Loucy (cell line): ENCODE measurements at regions not wholly inside any gene's neighbourhood (a gene's known extent, or its start where the extent isn't known, plus 50 kb on each side); places are given as distances from the start of the nearest gene placed in this dataset.

ENCODE experiments used
- H2AFZ ChIP-seq: fragments of 200-600 bp; sonication (generic); 2 replicates; pipeline ENCODE4 v1.6.0; 2016; ENCODE audit warnings: antibody characterized with exemption, mild to moderate bottlenecking, low read length, moderate library complexity
- H3F3A ChIP-seq: fragments of 200-600 bp; 2 replicates; pipeline ENCODE4 v1.6.0; 2016; ENCODE audit warnings: antibody characterized with exemption, low read depth, mild to moderate bottlenecking
- H3K27me3 ChIP-seq: fragments of 200-600 bp; sonication (generic); 2 replicates; pipeline ENCODE4 v1.6.1; 2014; ENCODE audit warnings: low read length, mild to moderate bottlenecking; ENCODE audit not compliant: insufficient read depth, poor library complexity, severe bottlenecking
- H3K36me3 ChIP-seq: fragments of 200-600 bp; sonication (generic); 2 replicates; pipeline ENCODE4 v1.6.1; 2016; ENCODE audit warnings: low read length; ENCODE audit not compliant: insufficient read depth
- H3K4me1 ChIP-seq: fragments of 200-600 bp; sonication (generic); 2 replicates; pipeline ENCODE4 v1.5.1; 2014; ENCODE audit warnings: low read length, mild to moderate bottlenecking; ENCODE audit not compliant: insufficient read depth, poor library complexity, severe bottlenecking
- H3K4me2 ChIP-seq: fragments of 200-600 bp; sonication (generic); 2 replicates; pipeline ENCODE4 v1.6.0; 2014; ENCODE audit warnings: antibody characterized with exemption, low read length, low read depth, mild to moderate bottlenecking; ENCODE audit not compliant: poor library complexity, severe bottlenecking
- H3K4me3 ChIP-seq: fragments of 200-600 bp; sonication (generic); 2 replicates; pipeline ENCODE4 v1.5.1; 2014; ENCODE audit warnings: low read length, mild to moderate bottlenecking, mixed read lengths; ENCODE audit not compliant: poor library complexity, severe bottlenecking
- H3K79me2 ChIP-seq: fragments of 200-600 bp; sonication (generic); 2 replicates; pipeline ENCODE4 v1.6.1; 2014; ENCODE audit warnings: low read length; ENCODE audit not compliant: insufficient read depth
- H3K9ac ChIP-seq: fragments of 200-600 bp; sonication (generic); 2 replicates; pipeline ENCODE4 v1.6.0; 2014; ENCODE audit warnings: mild to moderate bottlenecking, low read depth, low read length, moderate library complexity; ENCODE audit not compliant: poor library complexity, severe bottlenecking
- H3K9me2 ChIP-seq: fragments of 200-600 bp; sonication (generic); replicated peaks from 2 replicates; pipeline ENCODE4 v1.6.1; 2016; ENCODE audit warnings: low read depth, low read length, mixed read lengths
- H3K9me3 ChIP-seq: fragments of 200-600 bp; sonication (generic); 2 replicates; pipeline ENCODE4 v1.6.1; 2014; ENCODE audit warnings: mild to moderate bottlenecking, antibody characterized with exemption, low read length, low read depth; ENCODE audit not compliant: insufficient read depth
- H4K20me1 ChIP-seq: fragments of 200-600 bp; sonication (generic); 2 replicates; pipeline ENCODE4 v1.6.0; 2014; ENCODE audit warnings: antibody characterized with exemption, low read length, mild to moderate bottlenecking; ENCODE audit not compliant: insufficient read depth, poor library complexity, severe bottlenecking
- EZH2phosphoT487 ChIP-seq: fragments of 200-600 bp; IDR thresholded peaks from 2 replicates; pipeline ENCODE4 v1.6.1; 2018; ENCODE audit warnings: antibody characterized with exemption, mild to moderate bottlenecking, moderate library complexity, borderline replicate concordance
- TF ChIP-seq, protein P1 (sequence below): fragments of 200-600 bp; sonication (generic); conservative IDR thresholded peaks from 2 replicates; pipeline ENCODE4 v1.5.1; 2014; ENCODE audit warnings: mild to moderate bottlenecking, antibody characterized with exemption, low read length

DNA sequence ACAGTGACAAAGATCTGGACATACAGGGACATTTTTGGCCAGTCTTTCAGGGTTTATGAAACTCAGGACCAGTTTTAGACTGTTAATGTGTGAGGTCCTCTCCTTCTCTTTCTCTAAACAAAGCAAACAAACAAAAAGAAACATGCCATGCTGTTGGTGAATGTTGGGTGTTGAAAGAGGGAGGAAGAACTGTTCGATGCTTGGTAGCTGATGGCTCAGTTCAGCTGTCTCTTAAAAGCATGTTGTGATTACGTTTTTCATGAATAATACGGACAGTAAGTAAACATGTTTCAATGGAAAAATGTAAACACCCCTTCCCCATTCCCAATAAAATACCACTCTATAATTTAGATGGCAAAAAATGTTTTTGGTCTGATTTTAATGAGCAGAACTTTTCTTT is 219.1 kb downstream of the SEC23IP start:
- H3K4me2 ChIP-seq: no peak overlapping the region
- H3K9me2 ChIP-seq: no peaks in the 10 kb centered on the region
- no peaks in the 10 kb centered on the region for H3K9me3 ChIP-seq
- H2AFZ ChIP-seq: no peak overlapping the region
- TF ChIP-seq, protein P1, sequence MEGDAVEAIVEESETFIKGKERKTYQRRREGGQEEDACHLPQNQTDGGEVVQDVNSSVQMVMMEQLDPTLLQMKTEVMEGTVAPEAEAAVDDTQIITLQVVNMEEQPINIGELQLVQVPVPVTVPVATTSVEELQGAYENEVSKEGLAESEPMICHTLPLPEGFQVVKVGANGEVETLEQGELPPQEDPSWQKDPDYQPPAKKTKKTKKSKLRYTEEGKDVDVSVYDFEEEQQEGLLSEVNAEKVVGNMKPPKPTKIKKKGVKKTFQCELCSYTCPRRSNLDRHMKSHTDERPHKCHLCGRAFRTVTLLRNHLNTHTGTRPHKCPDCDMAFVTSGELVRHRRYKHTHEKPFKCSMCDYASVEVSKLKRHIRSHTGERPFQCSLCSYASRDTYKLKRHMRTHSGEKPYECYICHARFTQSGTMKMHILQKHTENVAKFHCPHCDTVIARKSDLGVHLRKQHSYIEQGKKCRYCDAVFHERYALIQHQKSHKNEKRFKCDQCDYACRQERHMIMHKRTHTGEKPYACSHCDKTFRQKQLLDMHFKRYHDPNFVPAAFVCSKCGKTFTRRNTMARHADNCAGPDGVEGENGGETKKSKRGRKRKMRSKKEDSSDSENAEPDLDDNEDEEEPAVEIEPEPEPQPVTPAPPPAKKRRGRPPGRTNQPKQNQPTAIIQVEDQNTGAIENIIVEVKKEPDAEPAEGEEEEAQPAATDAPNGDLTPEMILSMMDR: no peak
- TF ChIP-seq EZH2phosphoT487: no peak
- no peak overlapping the region for H3K4me3 ChIP-seq
- H3K27me3 ChIP-seq: no peaks in the 10 kb centered on the region
- H3K9ac ChIP-seq: no peak overlapping the region
- no peaks in the 10 kb centered on the region for H3F3A ChIP-seq
- H4K20me1 ChIP-seq: no peaks in the 10 kb centered on the region
- H3K36me3 ChIP-seq: no peaks in the 10 kb centered on the region
- H3K79me2 ChIP-seq: no peaks in the 10 kb centered on the region
- peaks cover 1% of the 10 kb centered on the region for H3K4me1 ChIP-seq

DNA sequence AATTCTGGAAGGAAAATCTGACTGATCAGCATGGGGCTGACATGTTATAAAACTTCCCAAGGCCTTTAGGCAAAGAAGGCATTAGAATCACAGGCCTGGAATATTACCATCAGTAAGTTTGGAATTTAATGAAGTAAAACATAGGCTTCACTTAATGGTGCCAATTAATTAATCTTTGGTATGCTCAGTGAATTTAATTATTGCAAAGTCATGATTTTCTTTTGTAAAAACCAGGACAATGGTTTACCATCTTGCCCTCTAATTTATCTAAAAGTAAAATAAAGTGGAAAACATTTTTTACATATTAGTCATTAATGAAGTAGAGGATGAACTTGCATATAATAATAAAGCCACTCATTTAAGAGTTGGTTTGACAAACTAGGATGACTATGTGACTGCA is 220.3 kb downstream of the SEC23IP start:
- H2AFZ ChIP-seq: no peak overlapping the region
- H3K27me3 ChIP-seq: no peaks in the 10 kb centered on the region
- no peaks in the 10 kb centered on the region for H3K79me2 ChIP-seq
- TF ChIP-seq, protein P1: no peak
- TF ChIP-seq EZH2phosphoT487: no peak
- H3K4me2 ChIP-seq: no peak overlapping the region
- H3K9me2 ChIP-seq: no peaks in the 10 kb centered on the region
- no peak overlapping the region for H3K9ac ChIP-seq
- H3F3A ChIP-seq: no peaks in the 10 kb centered on the region
- H3K9me3 ChIP-seq: no peaks in the 10 kb centered on the region
- H4K20me1 ChIP-seq: no peaks in the 10 kb centered on the region
- H3K36me3 ChIP-seq: no peaks in the 10 kb centered on the region
- H3K4me3 ChIP-seq: no peak overlapping the region
- no peaks in the 10 kb centered on the region for H3K4me1 ChIP-seq

DNA sequence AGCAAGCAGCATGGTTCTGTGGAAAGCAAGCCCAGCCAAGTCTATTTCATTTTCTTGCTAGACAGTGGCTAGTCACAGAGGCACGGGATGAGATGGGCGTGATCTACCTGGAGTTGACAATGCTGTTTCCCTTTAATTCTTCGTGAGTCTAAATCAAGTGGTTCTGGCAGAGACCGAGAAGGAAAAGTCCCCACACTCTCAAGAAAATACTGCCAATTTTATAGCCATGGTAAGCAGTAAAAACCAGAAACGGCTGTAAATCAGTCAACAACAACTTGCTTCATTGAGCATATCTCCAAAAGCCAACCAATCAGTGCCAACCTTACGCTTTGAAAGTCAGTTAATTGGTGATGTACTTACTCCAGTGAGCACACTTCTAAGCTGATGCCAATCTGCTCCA is 223.4 kb downstream of the SEC23IP start:
- H3K79me2 ChIP-seq: no peaks in the 10 kb centered on the region
- no peak for TF ChIP-seq EZH2phosphoT487
- TF ChIP-seq, protein P1: no peak
- no peaks in the 10 kb centered on the region for H3K9me2 ChIP-seq
- H2AFZ ChIP-seq: no peak overlapping the region
- no peaks in the 10 kb centered on the region for H3K4me1 ChIP-seq
- H3K36me3 ChIP-seq: no peaks in the 10 kb centered on the region
- no peaks in the 10 kb centered on the region for H3K27me3 ChIP-seq
- H3K9ac ChIP-seq: no peak overlapping the region
- no peaks in the 10 kb centered on the region for H3F3A ChIP-seq
- H3K4me2 ChIP-seq: no peak overlapping the region
- no peaks in the 10 kb centered on the region for H3K9me3 ChIP-seq
- H3K4me3 ChIP-seq: no peak overlapping the region
- H4K20me1 ChIP-seq: no peaks in the 10 kb centered on the region
